ENCODE measurements at regions not wholly inside any gene's neighbourhood (a gene's known extent, or its start where the extent isn't known, plus 50 kb on each side); places are given as distances from the start of the nearest gene placed in this dataset.

DNA sequence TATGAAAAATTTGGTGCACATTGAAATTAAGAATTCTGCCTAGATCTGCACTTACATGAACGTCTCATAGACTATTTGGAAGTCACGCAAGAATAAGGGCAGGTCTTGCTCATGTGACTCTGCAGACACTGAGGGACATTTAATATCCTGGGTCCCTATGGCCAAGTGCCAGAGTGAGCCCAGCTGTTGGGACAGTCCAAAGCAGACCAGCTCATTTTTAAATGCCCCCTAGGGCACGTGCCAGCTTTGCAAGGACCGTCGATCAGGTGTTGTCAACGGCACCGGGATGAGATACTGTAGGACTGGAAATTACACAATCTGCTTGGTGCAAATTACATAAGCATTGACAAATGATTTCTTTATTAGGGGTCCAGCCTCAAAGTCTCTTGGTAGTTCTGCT, 293.6 kb downstream of the TEX29 start:
- peaks cover 71% of the 10 kb centered on the region for H3K27me3 ChIP-seq (ENCODE audit: low read depth)

DNA sequence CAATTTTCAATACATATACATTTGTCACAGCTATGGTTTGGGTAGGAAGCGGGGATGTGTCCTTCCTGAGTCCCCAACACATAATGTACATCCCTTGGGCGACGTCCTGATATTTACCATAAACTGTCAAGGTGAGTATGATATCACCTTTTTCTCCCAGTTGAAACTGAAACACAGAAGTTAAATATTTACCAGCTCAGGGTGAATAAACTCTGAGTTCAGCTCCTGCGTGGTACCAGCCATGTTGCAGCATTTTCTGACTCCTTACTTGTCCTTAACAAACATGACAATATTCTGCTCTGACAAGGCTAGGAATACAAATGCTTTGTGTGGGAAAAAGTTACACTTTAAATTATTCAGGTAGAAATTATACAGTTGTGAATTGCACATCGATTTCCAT, 294.2 kb downstream of the TEX29 start:
- DNase-seq: no peak
- Histone ChIP-seq H3K4me1 (no peaks in the 10 kb centered on the region), H3K9me3 (replicated peaks) (no peaks in the 10 kb centered on the region), H3K4me3 (no peak overlapping the region), H3K27ac (replicated peaks) (no peak overlapping the region), H3K27me3 (ENCODE audit: low read depth) (peaks cover 67% of the 10 kb centered on the region), H3K36me3 (no peaks in the 10 kb centered on the region)
- intact Hi-C loops (cut with micrococcal nuclease): no loop called here
- TF ChIP-seq, protein P1, sequence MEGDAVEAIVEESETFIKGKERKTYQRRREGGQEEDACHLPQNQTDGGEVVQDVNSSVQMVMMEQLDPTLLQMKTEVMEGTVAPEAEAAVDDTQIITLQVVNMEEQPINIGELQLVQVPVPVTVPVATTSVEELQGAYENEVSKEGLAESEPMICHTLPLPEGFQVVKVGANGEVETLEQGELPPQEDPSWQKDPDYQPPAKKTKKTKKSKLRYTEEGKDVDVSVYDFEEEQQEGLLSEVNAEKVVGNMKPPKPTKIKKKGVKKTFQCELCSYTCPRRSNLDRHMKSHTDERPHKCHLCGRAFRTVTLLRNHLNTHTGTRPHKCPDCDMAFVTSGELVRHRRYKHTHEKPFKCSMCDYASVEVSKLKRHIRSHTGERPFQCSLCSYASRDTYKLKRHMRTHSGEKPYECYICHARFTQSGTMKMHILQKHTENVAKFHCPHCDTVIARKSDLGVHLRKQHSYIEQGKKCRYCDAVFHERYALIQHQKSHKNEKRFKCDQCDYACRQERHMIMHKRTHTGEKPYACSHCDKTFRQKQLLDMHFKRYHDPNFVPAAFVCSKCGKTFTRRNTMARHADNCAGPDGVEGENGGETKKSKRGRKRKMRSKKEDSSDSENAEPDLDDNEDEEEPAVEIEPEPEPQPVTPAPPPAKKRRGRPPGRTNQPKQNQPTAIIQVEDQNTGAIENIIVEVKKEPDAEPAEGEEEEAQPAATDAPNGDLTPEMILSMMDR (IDR thresholded peaks at IDR 0.05; ENCODE audit: borderline replicate concordance): no peak

More for the DNA sequence above, 293.6 kb downstream of the TEX29 start:
- intact Hi-C loops (cut with micrococcal nuclease): no loop called here
- TF ChIP-seq, protein P1 (IDR thresholded peaks at IDR 0.05; ENCODE audit: borderline replicate concordance): no peak
- DNase-seq: no peak
- H3K9me3 ChIP-seq (replicated peaks): no peaks in the 10 kb centered on the region
- no peaks in the 10 kb centered on the region for H3K36me3 ChIP-seq
- no peak overlapping the region for H3K27ac ChIP-seq (replicated peaks)
- no peaks in the 10 kb centered on the region for H3K4me1 ChIP-seq
- no peak overlapping the region for H3K4me3 ChIP-seq

DNA sequence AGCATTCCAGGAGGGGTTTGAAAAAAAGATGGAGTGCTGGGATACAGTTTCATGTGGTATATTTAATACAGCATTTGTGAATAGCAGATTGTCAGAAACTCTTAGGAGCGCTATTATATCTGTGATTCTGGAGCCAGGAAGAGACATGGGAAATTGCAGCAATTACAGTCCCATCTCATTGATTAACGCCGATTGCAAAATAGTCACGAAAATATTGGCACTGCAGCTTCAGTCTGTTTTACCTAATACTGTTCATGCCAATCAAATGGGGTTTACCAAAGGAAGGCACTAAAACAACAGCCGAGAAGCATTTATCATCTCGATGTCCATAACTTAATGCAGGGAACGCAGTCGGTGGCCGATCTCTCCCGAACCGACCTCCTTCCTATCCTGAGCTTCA, 295.8 kb downstream of the TEX29 start:
- TF ChIP-seq, protein P1 (IDR thresholded peaks at IDR 0.05; ENCODE audit: borderline replicate concordance): no peak
- Histone ChIP-seq H3K4me1 (no peaks in the 10 kb centered on the region), H3K36me3 (no peaks in the 10 kb centered on the region), H3K27ac (replicated peaks) (no peak overlapping the region), H3K4me3 (no peak overlapping the region), H3K27me3 (ENCODE audit: low read depth) (peaks cover 66% of the 10 kb centered on the region), H3K9me3 (replicated peaks) (no peaks in the 10 kb centered on the region)
- DNase-seq: no peak
- intact Hi-C loops (cut with micrococcal nuclease): no loop called here

DNA sequence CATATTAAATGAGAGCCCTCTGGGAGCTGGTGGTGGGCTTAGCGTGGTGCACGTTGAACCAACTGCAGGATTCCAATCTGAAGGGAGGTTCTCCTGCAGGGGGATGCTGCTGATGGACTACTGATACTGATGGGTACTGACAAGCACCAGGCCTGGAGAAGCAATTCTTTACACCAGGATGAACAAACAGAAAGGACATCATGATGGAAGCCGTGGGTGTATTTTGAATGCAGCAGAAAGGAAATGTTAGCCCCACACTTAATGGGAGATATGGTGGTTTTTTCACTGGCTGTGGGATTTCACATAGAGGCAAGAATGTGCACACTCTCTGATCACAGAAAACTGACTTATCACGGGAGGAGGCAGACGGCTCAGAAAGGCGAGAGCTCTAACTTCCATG, 299.7 kb downstream of the TEX29 start:
- TF ChIP-seq, protein P1 (IDR thresholded peaks at IDR 0.05; ENCODE audit: borderline replicate concordance): no peak
- Histone ChIP-seq H3K4me3 (no peak overlapping the region), H3K4me1 (no peaks in the 10 kb centered on the region), H3K36me3 (no peaks in the 10 kb centered on the region), H3K9me3 (replicated peaks) (no peaks in the 10 kb centered on the region), H3K27me3 (ENCODE audit: low read depth) (peaks cover 42% of the 10 kb centered on the region), H3K27ac (replicated peaks) (no peak overlapping the region)
- intact Hi-C loops (cut with micrococcal nuclease): no loop called here
- no peak for DNase-seq

DNA sequence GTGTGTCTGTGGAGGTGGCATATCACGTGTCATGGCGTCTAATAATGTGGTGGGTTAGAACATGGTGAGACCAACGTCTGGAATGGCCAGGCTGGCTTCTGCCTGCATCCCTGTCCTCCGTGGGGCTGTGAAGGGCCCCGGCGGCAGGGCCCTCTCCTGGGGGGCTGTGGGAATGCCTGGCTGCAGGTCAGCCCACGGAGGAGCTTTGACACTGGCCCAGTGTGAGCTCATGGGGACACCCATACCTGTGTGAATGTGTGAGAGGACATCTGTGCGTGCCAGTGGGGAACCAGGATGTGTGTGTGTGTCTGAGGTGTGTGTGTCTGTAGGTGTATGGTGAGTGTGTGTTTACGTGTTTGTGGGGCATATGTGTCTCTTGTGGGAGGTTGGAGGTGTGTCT, 300.1 kb downstream of the TEX29 start:
- Histone ChIP-seq H3K4me3 (no peak overlapping the region), H3K9me3 (replicated peaks) (no peaks in the 10 kb centered on the region), H3K27ac (replicated peaks) (no peak overlapping the region), H3K27me3 (ENCODE audit: low read depth) (peaks cover 37% of the 10 kb centered on the region), H3K36me3 (no peaks in the 10 kb centered on the region), H3K4me1 (no peaks in the 10 kb centered on the region)
- DNase-seq: no peak
- intact Hi-C loops (cut with micrococcal nuclease): no loop called here
- TF ChIP-seq, protein P1 (IDR thresholded peaks at IDR 0.05; ENCODE audit: borderline replicate concordance): no peak

DNA sequence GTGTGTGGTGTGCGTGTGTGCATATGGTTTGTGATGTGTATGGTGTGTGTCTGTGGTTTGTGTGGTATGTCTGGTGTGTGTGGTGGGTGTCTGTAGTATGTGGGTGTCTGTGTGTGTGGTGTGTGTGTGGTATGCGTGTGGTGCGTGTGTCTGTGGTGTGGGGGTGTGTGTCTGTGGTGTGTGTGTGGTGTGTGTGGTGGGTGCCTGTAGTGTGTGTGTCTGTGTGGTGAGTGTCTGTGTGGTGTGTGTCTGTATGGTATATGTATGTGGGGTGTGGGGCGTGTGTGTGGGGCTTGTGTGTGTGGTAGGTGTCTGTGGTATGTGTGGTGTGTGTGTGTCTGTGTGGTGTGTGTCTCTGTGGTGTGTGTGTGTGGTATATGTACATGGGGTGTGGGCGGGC, 300.7 kb downstream of the TEX29 start:
- TF ChIP-seq, protein P1 (IDR thresholded peaks at IDR 0.05; ENCODE audit: borderline replicate concordance): no peak
- Histone ChIP-seq H3K36me3 (no peaks in the 10 kb centered on the region), H3K27me3 (ENCODE audit: low read depth) (peaks cover 32% of the 10 kb centered on the region), H3K4me1 (no peaks in the 10 kb centered on the region), H3K9me3 (replicated peaks) (no peaks in the 10 kb centered on the region), H3K4me3 (no peak overlapping the region), H3K27ac (replicated peaks) (no peak overlapping the region)
- intact Hi-C loops (cut with micrococcal nuclease): no loop called here
- DNase-seq: no peak
